H1 (cell line): ENCODE measurements at regions not wholly inside any gene's neighbourhood (a gene's known extent, or its start where the extent isn't known, plus 50 kb on each side); places are given as distances from the start of the nearest gene placed in this dataset.

Experiments used
- CTCF ChIA-PET: fragments of 300-600 bp; sonication (Branson Sonifier 250); formaldehyde crosslinking; loops from one replicate; lab custom pipeline; 2021; ENCODE audit not compliant: partially characterized antibody; lab: Charles Lee
- POLR2A ChIA-PET: fragments of 300-600 bp; sonication (Branson Sonifier 250); formaldehyde crosslinking; loops from one replicate; lab custom pipeline; 2021; ENCODE audit warnings: inconsistent platforms; ENCODE audit not compliant: partially characterized antibody; lab: Charles Lee
- DNase-seq, 2 experiments: peaks; one replicate each; pipeline versions ENCODE4 v3.0.0 to v3.0.0-alpha.2; 2010 to 2022; ENCODE audit warnings: low spot score in 2 of 2, low read depth in 1 of 2, mixed read lengths in 1 of 2
- FAIRE-seq: peaks from 2 replicates; lab custom pipeline; 2011; peaks lifted over from hg19 to GRCh38; lab: Jason Lieb, UNC
- H2AFZ ChIP-seq: 2 replicates; pipeline ENCODE4 v1.8.1; 2012; ENCODE audit warnings: low read length, inconsistent platforms
- H2AK5ac ChIP-seq: 2 replicates; pipeline ENCODE4 v1.6.1; 2013; ENCODE audit warnings: low read depth, low read length
- H2BK120ac ChIP-seq: replicated peaks from 2 replicates; pipeline ENCODE3; 2013; ENCODE audit warnings: low read depth, low read length, inconsistent platforms
- H2BK12ac ChIP-seq: 2 replicates; pipeline ENCODE4 v1.6.1; 2013; ENCODE audit warnings: low read depth, low read length
- H2BK15ac ChIP-seq: 2 replicates; pipeline ENCODE4 v1.6.1; 2013; ENCODE audit warnings: low read length
- H2BK20ac ChIP-seq: 2 replicates; pipeline ENCODE4 v1.6.1; 2013; ENCODE audit warnings: low read length
- H2BK5ac ChIP-seq: 2 replicates; pipeline ENCODE4 v1.6.1; 2013; ENCODE audit warnings: low read depth, low read length
- H3K14ac ChIP-seq: 2 replicates; pipeline ENCODE4 v1.6.1; 2013; ENCODE audit warnings: inconsistent platforms; ENCODE audit not compliant: insufficient read length
- H3K18ac ChIP-seq: 2 replicates; pipeline ENCODE4 v1.6.1; 2013; ENCODE audit warnings: low read length; ENCODE audit errors: extremely low read depth
- H3K23ac ChIP-seq: 2 replicates; pipeline ENCODE4 v1.6.1; 2013; ENCODE audit warnings: inconsistent platforms; ENCODE audit not compliant: insufficient read length
- H3K23me2 ChIP-seq: 2 replicates; pipeline ENCODE4 v1.6.1; 2013; ENCODE audit warnings: low read depth, low read length
- H3K27ac ChIP-seq: 2 replicates; pipeline ENCODE4 v1.6.1; 2011; ENCODE audit warnings: low read depth, low read length, inconsistent platforms
- H3K27me3 ChIP-seq, 4 experiments: replicated peaks in 1 of 4; 1 replicate in 1 of 4; 2 replicates in 3 of 4; pipeline versions ENCODE4 v1.6.1 to v1.8.1; 2011 to 2013; ENCODE audit warnings: low read length in 3 of 4, mild to moderate bottlenecking in 3 of 4, inconsistent platforms in 2 of 4, mixed read lengths in 2 of 4, moderate library complexity in 1 of 4; ENCODE audit not compliant: control insufficient read depth in 3 of 4, insufficient read depth in 3 of 4; ENCODE audit errors: extremely low read depth in 1 of 4
- H3K36me3 ChIP-seq, 4 experiments: 2 replicates each; pipeline versions ENCODE4 v1.6.1 to v1.8.1; 2011 to 2013; ENCODE audit warnings: mild to moderate bottlenecking in 4 of 4, low read length in 3 of 4, moderate library complexity in 2 of 4, control low read depth in 1 of 4, inconsistent platforms in 1 of 4; ENCODE audit not compliant: insufficient read depth in 4 of 4, control insufficient read depth in 2 of 4
- H3K4ac ChIP-seq: replicated peaks from 2 replicates; pipeline ENCODE3; 2013; ENCODE audit warnings: low read length, low read depth, mixed read lengths, inconsistent platforms; ENCODE audit not compliant: insufficient read length
- H3K4me1 ChIP-seq, 4 experiments: replicated peaks in 1 of 4; 1 replicate in 1 of 4; 2 replicates in 3 of 4; pipeline versions ENCODE4 v1.6.1 to v1.8.1; 2011 to 2013; ENCODE audit warnings: low read length in 3 of 4, inconsistent platforms in 2 of 4, mixed read lengths in 1 of 4; ENCODE audit not compliant: insufficient read depth in 4 of 4, control insufficient read depth in 3 of 4
- H3K4me2 ChIP-seq, 2 experiments: 2 replicates each; pipeline versions ENCODE4 v1.6.1 to v1.8.1; 2011 to 2013; ENCODE audit warnings: low read depth in 2 of 2, low read length in 2 of 2, control low read depth in 1 of 2, inconsistent platforms in 1 of 2, mild to moderate bottlenecking in 1 of 2; ENCODE audit not compliant: insufficient read depth in 1 of 2
- H3K4me3 ChIP-seq, 4 experiments: fragments of 200-600, 300-600 bp in 1 of 4; sonication (generic), shearing (Covaris generic), sonication (Bioruptor Twin) in 1 of 4; 2 replicates each; pipeline versions ENCODE4 v1.5.1 to v1.8.1; 2011 to 2016; ENCODE audit warnings: low read length in 4 of 4, low read depth in 3 of 4, control low read depth in 2 of 4, inconsistent platforms in 2 of 4, mild to moderate bottlenecking in 2 of 4, mixed read lengths in 1 of 4, moderate library complexity in 1 of 4; ENCODE audit not compliant: insufficient read depth in 2 of 4; ENCODE audit errors: extremely low read depth in 1 of 4
- H3K56ac ChIP-seq: replicated peaks from 2 replicates; pipeline ENCODE3; 2013; ENCODE audit warnings: low read depth, mild to moderate bottlenecking, mixed read lengths, low read length, inconsistent platforms; ENCODE audit not compliant: insufficient read length
- H3K79me1 ChIP-seq: 2 replicates; pipeline ENCODE4 v1.6.1; 2013; ENCODE audit warnings: low read depth, low read length, control low read depth
- H3K79me2 ChIP-seq, 2 experiments: 2 replicates each; pipeline versions ENCODE4 v1.6.1 to v1.8.1; 2012 to 2013; ENCODE audit warnings: low read length in 2 of 2, mild to moderate bottlenecking in 2 of 2, inconsistent platforms in 1 of 2; ENCODE audit not compliant: insufficient read depth in 2 of 2, control insufficient read depth in 1 of 2
- H3K9ac ChIP-seq, 4 experiments: replicated peaks in 1 of 4; 1 replicate in 1 of 4; 2 replicates in 3 of 4; pipeline versions ENCODE4 v1.6.1 to v1.8.1; 2011 to 2013; ENCODE audit warnings: low read depth in 3 of 4, low read length in 3 of 4, control low read depth in 2 of 4, mild to moderate bottlenecking in 2 of 4, moderate library complexity in 2 of 4, inconsistent platforms in 1 of 4; ENCODE audit errors: extremely low read depth in 1 of 4
- H3K9me3 ChIP-seq, 2 experiments: 2 replicates each; pipeline versions ENCODE4 v1.6.1 to v1.8.1; 2012 to 2013; ENCODE audit warnings: mild to moderate bottlenecking in 2 of 2, moderate library complexity in 2 of 2, control low read depth in 1 of 2, inconsistent platforms in 1 of 2, low read depth in 1 of 2, low read length in 1 of 2, mixed read lengths in 1 of 2; ENCODE audit not compliant: insufficient read depth in 2 of 2
- H4K20me1 ChIP-seq, 2 experiments: replicated peaks in 1 of 2; 2 replicates each; pipeline versions ENCODE3 to v1.8.1; 2011 to 2013; ENCODE audit warnings: inconsistent platforms in 2 of 2, low read length in 2 of 2, mild to moderate bottlenecking in 1 of 2; ENCODE audit not compliant: insufficient read depth in 2 of 2, control insufficient read depth in 1 of 2
- H4K5ac ChIP-seq: 2 replicates; pipeline ENCODE4 v1.6.1; 2013; ENCODE audit warnings: low read length, low read depth, mixed read lengths, inconsistent platforms; ENCODE audit not compliant: insufficient read length
- H4K8ac ChIP-seq: 2 replicates; pipeline ENCODE4 v1.8.0; 2013; ENCODE audit warnings: mild to moderate bottlenecking, moderate library complexity, low read length, inconsistent platforms; ENCODE audit not compliant: insufficient read depth; ENCODE audit errors: extremely low read depth
- H4K91ac ChIP-seq: replicated peaks from 2 replicates; pipeline ENCODE3; 2013; ENCODE audit warnings: low read length, mixed read lengths, inconsistent platforms; ENCODE audit not compliant: insufficient read length
- ASH2L ChIP-seq: fragments of 200-600, 300-600 bp; sonication (generic); IDR thresholded peaks from one replicate; pipeline ENCODE4 v1.7.1; 2017; ENCODE audit warnings: low read length
- CREB1 ChIP-seq: IDR thresholded peaks from 2 replicates; pipeline ENCODE4 v1.6.1; 2012; ENCODE audit warnings: inconsistent platforms
- EGR1 ChIP-seq: IDR thresholded peaks from 2 replicates; pipeline ENCODE4 v1.6.1; 2011; ENCODE audit warnings: low read depth, low read length, borderline replicate concordance
- JUN ChIP-seq: IDR thresholded peaks from 2 replicates; pipeline ENCODE4 v1.6.1; 2011; ENCODE audit warnings: low read depth, mild to moderate bottlenecking, improper control_type of control experiment, low read length
- POU5F1 ChIP-seq: IDR thresholded peaks from 2 replicates; pipeline ENCODE4 v1.6.1; 2011; ENCODE audit warnings: low read depth, mild to moderate bottlenecking, low read length, moderate library complexity
- SP1 ChIP-seq: IDR thresholded peaks from 2 replicates; pipeline ENCODE4 v1.6.1; 2011; ENCODE audit warnings: low read depth, low read length
- SP4 ChIP-seq: IDR thresholded peaks from 2 replicates; pipeline ENCODE4 v1.6.1; 2012; ENCODE audit warnings: low read length, inconsistent platforms
- YY1 ChIP-seq: IDR thresholded peaks from 2 replicates; pipeline ENCODE4 v1.6.1; 2011; ENCODE audit warnings: low read depth, mild to moderate bottlenecking, low read length
- WGBS, 2 experiments: shearing (Covaris generic) in 1 of 2; methylation state at CpG; one replicate each; pipeline versions ENCODE4 v1.1.6 to v1.1.7; 2013 to 2015; ENCODE audit warnings: low lambda C conversion rate in 2 of 2, mixed read lengths in 2 of 2, inconsistent platforms in 1 of 2, low coverage in 1 of 2, missing lambda C conversion rate in 1 of 2; ENCODE audit not compliant: insufficient replicate concordance in 2 of 2, insufficient coverage in 1 of 2, insufficient read length in 1 of 2; ENCODE audit errors: extremely low coverage in 1 of 2, missing lambda C conversion rate in 1 of 2; 5-methylcytosine and 5-hydroxymethylcytosine counted together
- TF ChIP-seq, protein P1 (sequence below): IDR thresholded peaks from 2 replicates; pipeline ENCODE4 v1.6.1; 2011; ENCODE audit warnings: low read depth, mild to moderate bottlenecking, low read length; ENCODE audit not compliant: insufficient read depth

DNA sequence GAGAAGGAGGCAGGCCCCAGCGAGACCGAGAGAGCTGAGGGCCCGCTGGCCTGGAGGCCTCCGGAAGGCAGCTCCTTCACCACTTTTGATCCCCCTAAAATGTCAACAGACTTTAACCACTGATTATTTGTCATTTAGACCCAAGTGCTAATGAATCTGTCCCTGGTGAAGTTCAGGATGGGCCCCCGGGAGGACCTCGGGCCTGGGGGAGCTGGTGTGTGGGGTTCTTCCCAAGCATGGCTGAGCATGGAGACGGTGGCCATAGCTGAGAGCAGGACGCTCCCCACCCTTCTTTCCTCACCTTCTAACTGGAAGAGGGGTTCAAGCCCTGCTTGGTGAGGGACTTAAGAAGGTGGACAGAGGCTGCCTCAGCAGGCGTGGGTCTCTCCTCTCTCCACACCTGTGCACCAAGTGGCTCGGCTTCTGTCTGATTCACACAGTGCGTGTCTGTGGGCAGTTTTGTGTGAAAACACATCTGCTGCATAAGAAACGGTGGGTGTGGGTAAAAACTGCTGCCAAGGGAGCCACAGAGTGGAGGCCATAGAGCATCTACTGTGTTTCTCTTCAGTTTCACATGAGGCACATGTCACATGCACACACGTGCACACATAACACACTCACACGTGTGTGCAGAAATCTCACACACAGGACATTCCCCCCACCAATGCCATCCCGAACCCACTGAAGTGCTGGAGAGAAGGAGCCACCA lies 53.5 kb upstream of the VIPR2 start:
- TF ChIP-seq SP1 (no peak), EGR1 (no peak), YY1 (no peak), JUN (no peak), POU5F1 (no peak), SP4 (no peak), CREB1 (no peak), ASH2L (no peak)
- TF ChIP-seq, protein P1, sequence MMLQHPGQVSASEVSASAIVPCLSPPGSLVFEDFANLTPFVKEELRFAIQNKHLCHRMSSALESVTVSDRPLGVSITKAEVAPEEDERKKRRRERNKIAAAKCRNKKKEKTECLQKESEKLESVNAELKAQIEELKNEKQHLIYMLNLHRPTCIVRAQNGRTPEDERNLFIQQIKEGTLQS: no peak
- H3K4me3 ChIP-seq: no peak overlapping the region
- H4K91ac ChIP-seq: no peak overlapping the region
- no peaks in the 10 kb centered on the region for H3K27me3 ChIP-seq
- H2AK5ac ChIP-seq: no peak overlapping the region
- no peak for FAIRE-seq
- no peak for DNase-seq
- H3K9me3 ChIP-seq: peaks cover 26 to 53% of the 10 kb centered on the region in 2 experiments
- H3K23ac ChIP-seq: no peak overlapping the region
- no peaks in the 10 kb centered on the region for H3K79me2 ChIP-seq
- H3K14ac ChIP-seq: no peak overlapping the region
- H2BK120ac ChIP-seq: no peak overlapping the region
- H4K5ac ChIP-seq: no peak overlapping the region
- no peak overlapping the region; the same call in 1 of the 2 replicates for H4K8ac ChIP-seq
- H2BK5ac ChIP-seq: no peak overlapping the region
- no peaks in the 10 kb centered on the region for H3K79me1 ChIP-seq
- ChIA-PET POLR2A (no interaction called here), CTCF (interaction anchor here (0.6 to 1.2 kb wide), 3 partner anchors 15 to 415 kb away, joined by 3 read pairs; no protein-coding TSS in a partner anchor)
- H3K56ac ChIP-seq: no peak overlapping the region
- no peaks in the 10 kb centered on the region for H3K23me2 ChIP-seq
- 85% methylated on average over 12 of the region's 15 CpGs; no CpG with 5 or more reads in 1 of the 2 experiments for WGBS, 2 experiments
- H3K27ac ChIP-seq: no peak overlapping the region
- no peaks in the 10 kb centered on the region for H4K20me1 ChIP-seq
- H3K18ac ChIP-seq: no peak overlapping the region; the same call in 1 of the 2 replicates
- no peak overlapping the region for H2BK15ac ChIP-seq
- H3K4ac ChIP-seq: no peak overlapping the region
- no peak overlapping the region for H2BK12ac ChIP-seq
- H3K4me1 ChIP-seq: no peaks in the 10 kb centered on the region
- H3K4me2 ChIP-seq: no peak overlapping the region
- H2AFZ ChIP-seq: no peak overlapping the region
- H3K9ac ChIP-seq: no peak overlapping the region
- no peaks in the 10 kb centered on the region; a peak in 2 of 8 replicates for H3K36me3 ChIP-seq
- no peak overlapping the region for H2BK20ac ChIP-seq
